ENCODE measurements at regions not wholly inside any gene's neighbourhood (a gene's known extent, or its start where the extent isn't known, plus 50 kb on each side); places are given as distances from the start of the nearest gene placed in this dataset.
"Not testable (repeated sequence)": the region's sequence is repeated elsewhere in the genome, so short reads cannot be mapped to it uniquely, and the experiment has no call there.

DNA sequence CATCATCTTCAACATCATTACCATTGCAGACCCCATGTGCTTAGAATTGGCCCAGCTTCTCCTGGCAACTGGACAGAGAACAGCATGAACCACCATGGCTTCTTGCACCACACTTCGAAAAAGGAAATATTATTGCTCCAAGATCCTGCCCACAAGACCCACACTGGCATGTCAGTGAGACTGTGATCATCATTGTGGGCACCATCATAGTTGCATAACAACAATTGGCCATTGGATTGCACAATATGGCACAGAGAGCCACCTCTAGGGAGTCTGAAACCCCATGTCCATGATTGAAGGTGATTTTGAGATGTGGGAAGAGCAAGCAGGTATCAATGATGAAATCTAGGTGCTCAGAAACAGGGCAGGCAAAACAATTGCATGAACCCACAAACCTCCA lies 918.9 kb downstream of the GRID1 start:
- H3K4me3 ChIP-seq (ENCODE audit: low read depth, low read length), result no peak overlapping the region
- no peak for DNase-seq (ENCODE audit: low read depth)

DNA sequence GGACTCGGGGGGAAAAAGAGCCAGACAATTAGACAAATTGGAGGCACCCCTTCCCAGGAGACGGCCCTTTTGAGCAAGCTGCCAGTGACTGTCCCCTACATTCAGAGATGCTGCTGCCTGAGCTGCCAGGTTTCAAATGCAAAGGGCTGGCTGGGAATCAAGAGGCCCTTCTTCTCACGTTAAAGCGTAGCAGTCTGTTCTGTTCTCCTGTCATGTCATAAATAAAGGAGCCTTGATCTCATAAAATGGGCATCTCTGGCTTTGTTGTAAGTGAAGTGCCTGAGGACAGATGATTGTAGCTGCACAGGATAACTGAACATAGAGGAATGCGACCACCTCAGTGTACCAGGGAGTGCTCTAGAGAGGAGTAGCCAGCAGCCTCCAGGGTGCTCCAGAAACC lies 917.9 kb downstream of the GRID1 start:
- no peak overlapping the region for H3K4me3 ChIP-seq (ENCODE audit: low read depth, low read length)
- DNase-seq (ENCODE audit: low read depth), result no peak

DNA sequence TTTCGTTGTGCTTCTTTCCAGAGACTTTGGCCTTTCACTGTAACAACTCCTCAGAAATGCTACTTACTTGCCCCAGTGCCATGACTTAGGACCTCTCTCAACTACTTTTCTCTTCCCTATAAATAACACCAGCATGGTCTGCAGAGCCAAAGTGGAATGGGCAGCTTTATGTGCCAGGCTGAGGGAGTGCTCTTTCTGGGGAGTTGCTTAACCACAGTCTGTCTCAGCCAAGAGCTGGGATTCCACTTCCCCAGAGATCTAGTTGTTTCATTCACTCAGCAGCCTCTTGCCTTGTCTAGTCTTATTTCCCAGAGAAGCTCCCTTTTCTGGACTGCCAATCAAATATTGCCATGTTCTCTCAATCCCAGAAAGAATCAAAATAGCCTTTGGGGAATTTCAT lies 912.2 kb downstream of the GRID1 start:
- H3K4me3 ChIP-seq (ENCODE audit: low read depth, low read length), result no peak overlapping the region
- DNase-seq (ENCODE audit: low read depth), result no peak

DNA sequence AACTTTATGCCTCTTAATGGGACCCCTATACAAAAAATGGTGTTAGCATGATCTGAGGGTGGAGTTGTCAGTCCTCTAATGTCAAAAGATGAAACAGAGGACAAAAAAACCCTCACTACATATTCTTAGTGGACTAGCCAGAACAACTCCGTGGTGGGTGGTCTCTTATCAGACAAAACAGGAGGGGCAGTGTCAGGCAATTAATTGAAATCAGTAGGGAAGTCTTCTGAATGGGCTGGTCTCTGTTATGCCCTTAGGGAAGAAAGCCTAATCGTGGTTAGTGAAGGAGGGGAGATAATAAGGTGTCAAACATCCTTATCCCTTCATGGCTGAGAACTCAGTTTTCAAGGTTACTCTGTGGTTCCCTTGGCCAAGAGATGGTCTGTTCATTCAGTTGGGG lies 909.4 kb downstream of the GRID1 start:
- DNase-seq (ENCODE audit: low read depth), result no peak
- no peak overlapping the region for H3K4me3 ChIP-seq (ENCODE audit: low read depth, low read length)

DNA sequence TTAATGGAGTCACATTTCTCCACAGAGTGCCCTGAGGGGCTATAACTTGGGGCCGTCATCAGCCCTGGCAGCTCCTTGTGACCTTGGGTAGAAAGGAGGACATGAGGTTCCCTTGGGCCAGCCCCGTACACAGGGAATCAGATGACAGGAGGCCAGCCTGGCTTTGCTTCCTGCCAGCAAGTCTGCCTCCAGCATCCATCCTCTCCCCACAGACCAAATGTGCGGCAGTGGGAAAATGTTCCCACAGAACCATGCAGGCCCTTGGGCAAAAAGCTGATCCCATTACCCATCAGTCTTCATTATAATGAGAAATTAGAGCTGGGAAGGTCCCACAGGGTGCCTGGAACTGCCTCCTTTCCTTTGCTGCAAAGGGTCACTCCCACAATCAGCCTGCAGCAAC lies 908.3 kb downstream of the GRID1 start:
- DNase-seq (ENCODE audit: low read depth), result no peak
- H3K4me3 ChIP-seq (ENCODE audit: low read depth, low read length), result no peak overlapping the region

DNA sequence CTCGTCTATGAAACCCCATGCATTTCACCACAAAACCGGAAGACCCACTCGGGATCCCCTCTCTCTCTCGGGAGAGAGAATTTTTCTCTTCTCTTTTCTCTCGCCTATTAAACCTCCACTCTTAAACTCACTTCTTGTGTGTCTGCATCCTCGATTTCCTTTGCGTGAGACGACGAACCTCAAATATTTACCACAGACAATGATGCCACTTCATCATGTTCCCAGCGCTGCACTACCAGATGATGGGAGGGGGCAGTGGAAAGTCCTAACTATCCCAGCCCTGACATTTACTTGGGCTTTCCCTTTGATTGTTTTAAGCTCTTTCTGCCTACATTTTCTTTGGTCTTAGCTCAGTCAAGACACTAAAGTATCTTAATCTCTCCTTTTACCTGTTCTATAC lies 906.7 kb downstream of the GRID1 start:
- DNase-seq (ENCODE audit: low read depth), result no peak

DNA sequence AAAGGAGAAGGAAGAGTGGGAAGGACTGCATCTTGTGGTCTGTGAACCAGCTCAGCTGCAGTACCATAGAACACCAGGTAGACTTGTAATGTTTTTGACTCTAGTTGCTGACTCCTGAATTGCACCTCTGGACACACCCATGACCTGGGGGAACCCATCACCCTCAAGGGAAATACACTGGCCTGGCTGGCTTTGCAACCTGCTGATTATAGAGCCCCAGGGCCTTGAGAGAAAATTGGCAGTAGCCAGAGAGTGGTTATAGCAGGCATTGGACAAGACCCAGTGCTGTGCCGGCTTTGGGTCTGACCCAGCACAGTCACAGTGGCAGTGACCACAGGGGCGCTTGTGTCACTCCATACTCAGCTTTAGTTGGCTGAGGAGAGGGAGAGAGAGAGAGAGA lies 902.3 kb downstream of the GRID1 start:
- no peak for DNase-seq (ENCODE audit: low read depth)
- H3K4me3 ChIP-seq (ENCODE audit: low read depth, low read length), result no peak overlapping the region

More for the DNA sequence above, 906.7 kb downstream of the GRID1 start:
- H3K4me3 ChIP-seq (ENCODE audit: low read depth, low read length), result no peak overlapping the region

DNA sequence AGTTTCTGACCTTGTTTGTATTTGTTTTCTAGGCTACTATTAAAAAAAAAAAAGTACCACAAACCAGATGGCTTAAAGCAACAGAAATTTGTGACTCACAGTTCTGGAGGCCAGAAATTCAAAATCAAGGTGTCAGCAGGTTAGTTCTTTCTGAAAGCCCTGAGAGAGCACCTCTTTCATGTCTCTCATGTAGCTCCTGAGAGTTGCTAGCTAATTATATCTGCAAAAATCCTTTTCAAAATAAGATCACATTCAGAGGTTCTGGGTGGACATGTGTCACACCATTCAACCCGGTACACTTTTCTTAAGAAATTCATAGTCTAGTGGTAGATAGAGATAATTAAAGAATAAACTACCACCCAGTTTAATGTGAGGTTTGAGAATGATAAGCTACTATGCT lies 888.6 kb downstream of the GRID1 start:
- DNase-seq (ENCODE audit: low read depth), result no peak
- H3K4me3 ChIP-seq (ENCODE audit: low read depth, low read length), result no peak overlapping the region

DNA sequence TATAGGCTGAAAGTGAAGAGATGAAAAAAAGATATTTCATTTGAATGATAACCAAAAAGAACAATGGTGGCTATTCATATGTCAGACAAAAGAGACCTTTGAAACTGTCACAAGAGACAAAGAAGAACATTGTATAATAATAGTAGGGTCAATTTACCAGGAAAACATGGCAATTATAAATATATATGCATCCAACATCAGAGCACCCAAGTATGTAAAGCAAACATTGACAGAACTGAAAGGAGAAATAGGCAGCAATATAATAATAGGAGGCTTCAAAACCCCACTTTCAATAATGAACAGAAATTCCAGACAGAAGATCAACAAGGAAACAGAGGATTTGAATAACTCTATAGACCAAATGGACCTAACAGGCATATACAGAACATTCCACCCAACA lies 876.2 kb downstream of the GRID1 start:
- no peak for DNase-seq (ENCODE audit: low read depth)
- no peak overlapping the region for H3K4me3 ChIP-seq (ENCODE audit: low read depth, low read length)

DNA sequence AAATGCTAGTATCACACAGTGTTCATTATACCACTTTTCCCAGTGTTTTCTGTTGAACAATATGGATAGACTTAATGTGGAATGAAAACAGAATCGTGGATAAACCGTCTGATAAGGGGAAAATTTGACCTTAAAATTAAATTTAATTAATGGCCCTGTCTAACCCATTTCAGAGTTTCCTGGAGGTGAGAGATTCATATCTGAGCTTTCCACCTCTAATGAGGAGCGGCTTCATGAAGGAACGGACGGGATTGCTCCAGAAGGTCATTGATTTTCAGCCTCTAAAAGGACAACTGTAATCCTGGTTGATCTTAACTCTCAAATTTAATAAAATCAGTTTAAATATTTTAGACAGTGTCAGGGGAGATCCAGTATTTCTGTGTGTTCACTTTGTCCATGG lies 874.9 kb downstream of the GRID1 start:
- DNase-seq (ENCODE audit: low read depth), result no peak
- no peak overlapping the region for H3K4me3 ChIP-seq (ENCODE audit: low read depth, low read length)

DNA sequence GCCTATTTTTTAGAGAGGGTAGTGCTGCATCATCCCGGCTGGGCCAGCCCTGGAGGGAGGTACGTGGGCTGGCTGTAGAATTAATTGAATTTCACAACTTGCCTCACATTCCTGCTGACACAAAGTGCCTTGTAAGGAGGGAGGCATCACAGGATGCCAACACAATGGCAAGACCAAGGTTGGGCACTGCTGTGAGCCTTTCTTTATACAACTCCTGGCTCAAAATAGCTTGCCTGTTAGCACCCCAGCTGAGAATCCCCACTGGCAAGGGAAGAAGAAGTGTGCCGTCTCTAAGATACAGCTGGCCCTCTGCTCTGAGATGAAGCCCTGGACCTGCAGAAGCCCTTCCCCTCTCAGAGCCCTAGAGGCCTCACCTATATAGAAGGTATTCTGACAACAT lies 873.9 kb downstream of the GRID1 start:
- DNase-seq (ENCODE audit: low read depth), result no peak
- H3K4me3 ChIP-seq (ENCODE audit: low read depth, low read length), result no peak overlapping the region

DNA sequence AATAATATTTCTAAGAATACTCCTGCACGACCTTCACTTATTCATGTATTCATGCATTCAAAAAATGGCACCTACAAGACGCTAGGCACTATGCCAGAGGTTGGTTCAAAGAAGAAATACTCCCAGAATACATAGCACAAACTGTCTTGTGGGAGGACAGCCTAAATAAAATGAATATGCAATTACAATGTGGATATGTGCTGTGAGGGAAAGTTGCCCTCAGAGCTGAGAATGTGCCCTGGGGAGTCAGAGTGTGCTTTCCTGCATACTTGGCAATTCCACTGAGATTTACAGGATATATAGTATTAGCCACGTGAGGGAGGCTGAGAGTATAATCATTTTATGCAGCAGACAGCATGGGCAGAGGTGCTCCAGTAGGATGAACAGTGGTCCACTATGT lies 872.9 kb downstream of the GRID1 start:
- DNase-seq (ENCODE audit: low read depth), result no peak
- no peak overlapping the region for H3K4me3 ChIP-seq (ENCODE audit: low read depth, low read length)

DNA sequence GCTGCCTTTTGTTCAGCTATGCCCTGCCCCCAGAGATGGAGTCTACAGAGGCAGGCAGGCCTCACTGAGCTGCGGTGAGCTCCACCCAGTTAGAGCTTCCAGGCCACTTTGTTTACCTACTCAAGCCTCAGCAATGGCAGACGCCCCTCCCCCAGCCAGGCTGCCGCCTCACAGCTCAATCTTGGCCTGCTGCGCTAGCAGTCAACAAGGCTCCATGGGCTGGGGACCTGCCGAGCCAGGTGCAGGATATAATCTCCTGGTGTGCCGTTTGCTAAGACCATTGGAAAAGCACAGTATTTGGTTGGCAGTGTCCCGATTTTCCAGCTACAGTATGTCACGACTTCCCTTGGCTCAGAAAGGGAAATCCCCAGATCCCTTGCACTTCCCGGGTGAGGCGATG lies 862.0 kb downstream of the GRID1 start:
- not testable (repeated sequence) for DNase-seq (ENCODE audit: low read depth)

DNA sequence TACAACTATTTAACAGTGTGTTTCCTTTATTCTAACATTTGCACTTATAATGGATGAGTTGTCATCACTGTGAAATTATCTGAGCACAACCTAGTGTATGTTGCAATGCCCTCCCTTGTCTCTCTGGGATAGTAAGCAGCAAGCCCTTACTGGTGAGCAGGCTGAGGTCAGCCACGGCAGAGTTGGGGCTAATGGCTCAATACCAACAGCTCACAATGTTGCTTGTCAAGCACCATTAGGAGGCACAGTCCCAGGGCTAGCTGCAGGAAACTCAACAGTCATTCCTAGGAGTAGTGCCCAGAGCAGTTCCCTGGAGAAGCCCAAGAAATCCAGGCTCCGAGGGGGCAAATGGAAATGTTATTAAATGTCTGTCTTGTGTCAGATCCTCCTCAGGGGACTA lies 858.4 kb downstream of the GRID1 start:
- DNase-seq (ENCODE audit: low read depth), result peak; percentile 30
- H3K4me3 ChIP-seq (ENCODE audit: low read depth, low read length), result no peak overlapping the region

More for the DNA sequence above, 862.0 kb downstream of the GRID1 start:
- not testable (repeated sequence) for H3K4me3 ChIP-seq (ENCODE audit: low read depth, low read length)

DNA sequence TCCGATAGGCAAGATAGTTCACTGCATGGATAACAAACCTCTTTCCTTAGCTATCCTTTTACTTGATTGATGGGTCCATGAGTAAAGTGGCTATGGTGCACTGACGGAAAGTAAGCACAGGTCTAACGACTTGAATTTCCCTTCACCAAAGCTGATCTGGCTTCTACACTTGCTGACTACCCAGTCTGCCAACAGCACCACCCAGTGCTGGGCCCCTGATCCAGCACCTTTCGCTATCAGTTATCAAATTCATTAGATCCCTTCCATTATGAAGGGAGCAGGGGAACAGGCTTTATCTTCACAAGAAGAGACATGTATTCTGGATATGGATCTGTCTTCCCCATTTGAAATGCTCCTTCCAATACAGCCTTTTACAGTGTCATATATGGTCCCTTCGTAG lies 855.9 kb downstream of the GRID1 start:
- DNase-seq (ENCODE audit: low read depth), result no peak

DNA sequence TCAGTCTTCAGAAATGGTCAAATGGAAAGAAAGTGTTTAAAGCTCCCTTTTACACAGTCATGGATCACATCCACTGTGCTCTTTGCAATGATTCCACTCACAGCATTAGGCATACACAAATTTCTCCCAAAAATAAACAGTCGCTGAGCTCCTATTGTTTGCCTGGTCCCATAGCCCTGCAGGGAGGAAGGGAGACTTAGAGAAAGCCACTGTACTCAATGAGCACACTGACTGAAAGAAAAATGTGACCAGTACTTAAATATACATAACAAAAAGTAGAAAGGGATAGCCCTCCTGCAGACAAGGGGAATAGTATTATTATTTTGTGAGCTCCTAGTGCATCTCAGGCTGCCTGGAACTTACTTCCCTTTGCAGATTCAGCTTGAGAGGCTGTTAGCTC lies 853.2 kb downstream of the GRID1 start:
- H3K4me3 ChIP-seq (ENCODE audit: low read depth, low read length), result no peak overlapping the region
- DNase-seq (ENCODE audit: low read depth), result no peak

More for the DNA sequence above, 855.9 kb downstream of the GRID1 start:
- no peak overlapping the region for H3K4me3 ChIP-seq (ENCODE audit: low read depth, low read length)

DNA sequence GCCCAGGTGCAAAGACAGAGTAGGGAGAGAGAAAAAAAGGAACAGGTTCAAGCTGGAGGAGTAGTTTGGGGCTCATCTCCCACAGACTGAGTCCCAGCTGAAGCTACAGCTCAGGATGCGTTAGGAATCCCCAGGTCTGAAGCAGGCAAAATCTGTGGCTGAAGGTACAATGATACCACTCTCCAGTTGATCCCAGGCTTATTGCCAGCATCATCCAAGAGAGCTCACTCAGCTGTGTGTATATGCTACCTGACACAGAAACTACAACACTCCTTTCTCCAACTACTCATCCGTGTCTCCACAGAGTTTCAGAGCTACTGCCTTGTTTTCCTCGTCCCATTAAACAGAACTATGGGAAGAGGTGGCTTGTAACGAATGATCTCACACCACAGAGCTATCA lies 851.3 kb downstream of the GRID1 start:
- DNase-seq (ENCODE audit: low read depth), result no peak
- H3K4me3 ChIP-seq (ENCODE audit: low read depth, low read length), result no peak overlapping the region

DNA sequence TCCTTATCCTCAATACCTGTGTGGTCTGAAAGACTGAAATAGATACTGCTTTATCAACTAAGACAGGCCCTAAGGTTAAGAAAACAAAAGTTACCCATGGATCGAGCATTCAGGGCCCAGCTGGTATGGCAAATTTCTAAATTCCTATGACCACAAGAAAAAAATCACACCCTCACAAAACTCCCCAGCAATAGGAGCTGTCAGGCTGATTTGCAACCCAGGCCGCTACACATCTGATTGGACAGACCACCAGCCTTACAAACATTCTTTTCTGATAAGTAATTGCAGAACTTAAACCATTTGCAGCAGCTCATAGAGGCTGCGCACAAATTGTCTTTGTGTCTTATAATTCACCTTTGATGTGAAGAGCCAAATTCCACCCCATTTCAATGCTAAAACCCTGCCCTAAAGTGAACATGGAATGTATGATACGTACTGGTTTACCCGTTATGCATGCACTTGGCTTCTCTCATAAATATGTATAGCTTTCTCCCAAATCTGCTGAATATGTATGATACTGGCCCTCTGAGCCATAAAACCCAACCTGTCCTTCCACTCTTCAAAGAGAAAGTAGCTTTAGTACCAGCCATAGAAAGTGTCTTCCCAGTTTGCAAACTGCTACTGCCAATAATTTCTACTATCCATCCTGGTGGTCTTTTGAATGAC lies 842.5 kb downstream of the GRID1 start:
- no peak overlapping the region for H3K4me3 ChIP-seq (ENCODE audit: low read depth, low read length)
- no peak for DNase-seq (ENCODE audit: low read depth)

DNA sequence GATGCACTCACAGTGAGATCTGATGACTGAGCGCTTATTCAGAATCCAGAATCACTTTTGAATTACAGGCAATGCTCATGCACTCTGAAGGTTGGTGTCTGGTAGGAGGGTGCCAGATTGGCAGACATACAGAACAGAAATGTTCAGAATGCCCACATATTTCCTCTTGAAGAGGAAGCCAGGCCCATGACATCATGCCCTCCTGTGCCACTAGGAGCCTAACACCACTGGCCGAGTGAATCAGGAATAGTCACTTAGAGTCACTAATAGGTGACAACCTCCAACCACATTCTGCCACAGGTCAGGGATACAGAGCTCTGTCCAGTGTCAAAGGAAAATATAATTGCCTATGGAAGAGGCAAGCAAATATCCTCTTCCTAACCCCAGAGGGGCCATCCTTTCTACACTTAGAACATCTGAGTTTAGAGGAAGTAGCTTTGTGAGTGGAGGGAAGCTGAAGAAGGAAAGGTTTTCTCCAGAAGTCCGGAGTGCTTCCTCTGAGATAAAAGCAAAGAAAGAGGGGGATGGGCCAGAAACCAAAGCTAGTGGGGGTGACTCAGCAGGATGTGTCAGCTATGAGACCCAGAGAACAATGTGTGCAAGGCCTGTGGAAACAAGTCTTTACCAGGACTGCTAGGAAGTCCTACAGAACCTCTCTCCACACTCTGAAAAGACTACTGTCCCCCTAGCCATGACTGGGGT lies 838.8 kb downstream of the GRID1 start:
- DNase-seq (ENCODE audit: low read depth), result peak; percentile 45
- H3K4me3 ChIP-seq (ENCODE audit: low read depth, low read length), result no peak overlapping the region

DNA sequence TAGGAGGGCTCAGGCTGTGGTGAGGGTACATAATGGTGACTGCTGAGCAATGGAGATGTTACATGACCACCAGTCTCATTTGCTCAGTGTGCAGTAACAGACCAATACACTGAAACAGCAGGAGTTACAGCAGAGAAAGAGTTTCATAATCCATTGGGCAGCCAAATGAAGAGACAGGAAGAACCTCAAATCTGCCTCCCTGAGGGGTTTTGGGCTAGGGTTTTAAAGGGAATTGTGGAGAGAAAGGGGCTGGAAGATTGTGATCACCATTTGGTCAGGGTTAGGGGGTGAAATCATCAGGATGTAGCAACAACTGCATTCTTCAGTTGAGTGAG lies 838.3 kb downstream of the GRID1 start:
- DNase-seq (ENCODE audit: low read depth), result no peak

DNA sequence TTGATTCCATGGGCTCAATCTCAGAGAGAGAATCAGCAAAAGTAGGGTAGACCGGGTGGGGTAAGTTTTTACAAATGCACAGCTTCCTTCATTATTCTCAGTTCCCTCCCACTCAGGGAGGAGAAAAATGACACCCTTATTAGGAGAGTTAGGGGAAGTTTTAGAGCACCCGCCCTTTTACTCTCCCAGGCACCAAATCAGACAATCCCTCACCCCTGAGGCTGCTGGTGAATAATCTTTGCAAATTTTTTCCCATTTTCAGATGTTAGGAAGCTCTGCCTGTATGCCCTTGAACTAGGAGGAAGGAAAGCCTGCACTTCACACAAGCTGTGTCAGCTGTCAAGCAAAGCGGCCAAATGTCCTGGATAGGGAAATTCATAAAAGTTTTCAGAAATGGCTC lies 834.9 kb downstream of the GRID1 start:
- no peak for DNase-seq (ENCODE audit: low read depth)
- no peak overlapping the region for H3K4me3 ChIP-seq (ENCODE audit: low read depth, low read length)

More for the DNA sequence above, 838.3 kb downstream of the GRID1 start:
- H3K4me3 ChIP-seq (ENCODE audit: low read depth, low read length), result no peak overlapping the region
